ENCODE measurements at regions not wholly inside any gene's neighbourhood (a gene's known extent, or its start where the extent isn't known, plus 50 kb on each side); places are given as distances from the start of the nearest gene placed in this dataset.

DNA sequence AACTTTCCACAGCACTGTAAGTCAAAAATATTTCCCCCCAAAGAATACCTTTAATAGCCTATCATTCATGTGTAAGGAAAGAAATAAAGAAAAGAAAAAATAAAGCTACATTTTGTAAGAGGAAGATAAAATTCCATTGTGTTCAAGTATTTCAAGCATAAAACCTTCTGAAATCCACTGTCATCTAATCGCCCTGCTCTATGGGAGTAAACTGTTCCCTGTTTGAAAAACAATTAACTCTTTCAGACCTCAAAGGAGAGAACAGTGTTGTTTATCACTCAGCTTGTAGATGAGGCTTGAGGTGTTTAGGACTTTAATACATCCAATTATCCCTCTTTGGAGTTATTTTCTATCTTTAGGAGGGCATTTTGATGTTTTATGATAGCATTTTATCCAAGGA is 112.2 kb upstream of the REG3G start:
- Histone ChIP-seq H3K4me1 (ENCODE audit: insufficient read depth, low read length) (no peaks in the 10 kb centered on the region), H3K9me3 (ENCODE audit: low read length) (no peaks in the 10 kb centered on the region), H3K27me3 (ENCODE audit: control insufficient read depth in 1 of 2, insufficient read depth in 2 of 2, low read length in 2 of 2) (no peaks in the 10 kb centered on the region; a peak in 1 of 5 replicates), H3K27ac (ENCODE audit: extremely low read length, insufficient read depth, low read length) (no peak overlapping the region), H3K9ac (ENCODE audit: insufficient read depth, low read depth, low read length) (no peak overlapping the region), H3K79me2 (ENCODE audit: insufficient read depth, low read length) (no peaks in the 10 kb centered on the region), H3K4me3 (replicated peaks in 1 of 3; ENCODE audit: insufficient read depth in 1 of 3, low read depth in 2 of 3, low read length in 3 of 3) (no peak overlapping the region), H4K20me1 (ENCODE audit: insufficient read depth, low read length) (no peaks in the 10 kb centered on the region), H3K4me2 (ENCODE audit: low read depth, low read length) (no peak overlapping the region), H2AFZ (ENCODE audit: low read length) (no peak overlapping the region), H3K36me3 (replicated peaks in 1 of 2; ENCODE audit: control insufficient read depth in 1 of 2, insufficient read depth in 2 of 2, low read length in 2 of 2) (no peaks in the 10 kb centered on the region)
- DNase-seq (ENCODE audit: low spot score) = no peak
- no peak for ATAC-seq
- intact Hi-C loops (cut with micrococcal nuclease; ENCODE audit: unreplicated experiment) = no loop called here
- ChIA-PET POLR2A (no interaction called here), CTCF (ENCODE audit: low intra/inter-chr PET ratio, low total read pairs) (no interaction called here)
- no peak for TF ChIP-seq CCDC6 (CRISPR knock-in tag; IDR thresholded peaks at IDR 0.05)
- TF ChIP-seq ZNF30 (CRISPR knock-in tag; IDR thresholded peaks at IDR 0.05) = no peak
- no peak for TF ChIP-seq ZNF850 (CRISPR knock-in tag; conservative IDR thresholded peaks at IDR 0.05)
- no peak for TF ChIP-seq ONECUT2 (CRISPR knock-in tag; IDR thresholded peaks at IDR 0.05)
- TF ChIP-seq KDM5A (IDR thresholded peaks at IDR 0.05; ENCODE audit: borderline replicate concordance, low read length) = no peak
- no peak for TF ChIP-seq ZNF768 (CRISPR knock-in tag; IDR thresholded peaks at IDR 0.05)
- TF ChIP-seq KLF15 (CRISPR knock-in tag; IDR thresholded peaks at IDR 0.05; ENCODE audit: borderline replicate concordance) = no peak
- TF ChIP-seq TRAFD1 (CRISPR knock-in tag; IDR thresholded peaks at IDR 0.05; ENCODE audit: borderline replicate concordance) = no peak
- TF ChIP-seq ZSCAN20 (CRISPR knock-in tag; IDR thresholded peaks at IDR 0.05; ENCODE audit: borderline replicate concordance) = no peak
- no peak for TF ChIP-seq ZNF468 (CRISPR knock-in tag; IDR thresholded peaks at IDR 0.05)
- TF ChIP-seq RFX5 (IDR thresholded peaks at IDR 0.05; ENCODE audit: low read depth, low read length) = no peak
- no peak for TF ChIP-seq RORA (CRISPR knock-in tag; IDR thresholded peaks at IDR 0.05)
- TF ChIP-seq, protein P1, sequence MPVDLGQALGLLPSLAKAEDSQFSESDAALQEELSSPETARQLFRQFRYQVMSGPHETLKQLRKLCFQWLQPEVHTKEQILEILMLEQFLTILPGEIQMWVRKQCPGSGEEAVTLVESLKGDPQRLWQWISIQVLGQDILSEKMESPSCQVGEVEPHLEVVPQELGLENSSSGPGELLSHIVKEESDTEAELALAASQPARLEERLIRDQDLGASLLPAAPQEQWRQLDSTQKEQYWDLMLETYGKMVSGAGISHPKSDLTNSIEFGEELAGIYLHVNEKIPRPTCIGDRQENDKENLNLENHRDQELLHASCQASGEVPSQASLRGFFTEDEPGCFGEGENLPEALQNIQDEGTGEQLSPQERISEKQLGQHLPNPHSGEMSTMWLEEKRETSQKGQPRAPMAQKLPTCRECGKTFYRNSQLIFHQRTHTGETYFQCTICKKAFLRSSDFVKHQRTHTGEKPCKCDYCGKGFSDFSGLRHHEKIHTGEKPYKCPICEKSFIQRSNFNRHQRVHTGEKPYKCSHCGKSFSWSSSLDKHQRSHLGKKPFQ (CRISPR knock-in tag; IDR thresholded peaks at IDR 0.05; ENCODE audit: insufficient replicate concordance) = no peak
- no peak for TF ChIP-seq CREM (IDR thresholded peaks at IDR 0.05)
- no peak for TF ChIP-seq CREM (CRISPR knock-in tag; IDR thresholded peaks at IDR 0.05)
- no TSS peak for BruUV-seq (replicated peaks)
- in situ Hi-C loops (cut with HindIII; ENCODE audit: extremely low pct_ligation_motif_present, low pct_unique_long_range_greater_than_20kb) = no loop called here
- no peak for FAIRE-seq
- WGBS (ENCODE audit: low lambda C conversion rate) = 3% methylated on average over 1 of the region's 1 CpG

Data from HepG2 (cell line).